ELR (cell line): ENCODE measurements at regions not wholly inside any gene's neighbourhood (a gene's known extent, or its start where the extent isn't known, plus 50 kb on each side); places are given as distances from the start of the nearest gene placed in this dataset.
"Not testable (repeated sequence)": the region's sequence is repeated elsewhere in the genome, so short reads cannot be mapped to it uniquely, and the experiment has no call there.

ENCODE experiments used
- DNase-seq: peaks from one replicate; pipeline ENCODE4 v3.0.0-alpha.2; 2015; ENCODE audit warnings: low read depth

- DNase-seq: no peak
Observed at GRCh38 chr3:144923046-144923775, 951.6 kb downstream of the DIPK2A start.

GRCh38 chr3:144930431-144930830, 958.8 kb downstream of the DIPK2A start:
- no peak for DNase-seq

DNA sequence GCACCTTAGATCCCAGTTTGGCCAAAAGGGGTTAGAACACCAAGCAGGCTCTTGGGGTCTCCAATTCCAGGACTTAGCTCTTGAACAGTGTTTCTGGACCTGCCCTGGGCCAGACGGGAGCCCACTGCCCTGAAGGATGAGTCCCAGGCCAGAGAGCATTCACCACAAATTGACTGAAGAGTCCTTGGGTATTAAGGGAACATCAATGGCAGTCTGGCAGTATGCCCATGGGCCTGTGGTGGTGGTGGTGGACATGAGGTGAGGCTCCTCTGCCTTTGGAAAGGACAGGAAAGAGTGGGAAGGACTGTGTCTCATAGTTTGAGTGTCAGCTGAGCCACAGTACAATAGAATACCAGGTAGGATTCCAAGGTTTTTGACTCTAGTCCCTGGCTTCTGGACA, 960.0 kb downstream of the DIPK2A start:
- DNase-seq: no peak

DNA sequence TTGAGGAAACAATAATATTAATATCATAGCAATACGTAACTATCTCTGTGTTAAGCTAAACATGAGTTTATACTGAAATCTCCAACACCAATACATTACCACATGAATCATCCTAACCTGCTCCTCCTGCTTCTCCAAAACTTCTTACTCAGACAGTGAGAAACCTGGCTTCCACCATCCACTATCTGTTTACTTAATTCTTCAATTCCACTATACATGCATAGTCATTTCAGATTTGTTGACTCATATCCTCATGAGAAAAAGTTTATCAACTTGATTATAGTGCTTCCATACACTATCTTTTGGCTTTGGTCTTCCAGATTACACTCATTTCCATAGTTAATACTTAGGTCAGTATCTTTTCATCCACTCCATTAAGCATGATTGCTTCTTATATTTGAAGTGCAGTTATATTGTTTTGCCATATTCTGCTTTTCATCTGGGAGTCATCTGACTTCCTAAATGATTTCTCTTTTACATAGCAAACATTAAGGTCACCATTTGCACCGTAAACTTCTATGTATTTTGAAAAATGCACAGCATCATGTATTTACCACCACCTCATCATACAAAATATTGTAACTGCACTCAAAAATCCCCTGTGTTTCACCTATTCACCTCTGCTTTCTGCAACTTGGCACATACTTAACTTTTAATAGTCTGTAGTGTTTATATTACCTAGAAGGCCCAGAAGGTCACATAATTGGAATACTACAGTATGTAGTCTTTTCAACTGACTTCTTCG, 970.6 kb downstream of the DIPK2A start:
- DNase-seq: peak; percentile 1

DNA sequence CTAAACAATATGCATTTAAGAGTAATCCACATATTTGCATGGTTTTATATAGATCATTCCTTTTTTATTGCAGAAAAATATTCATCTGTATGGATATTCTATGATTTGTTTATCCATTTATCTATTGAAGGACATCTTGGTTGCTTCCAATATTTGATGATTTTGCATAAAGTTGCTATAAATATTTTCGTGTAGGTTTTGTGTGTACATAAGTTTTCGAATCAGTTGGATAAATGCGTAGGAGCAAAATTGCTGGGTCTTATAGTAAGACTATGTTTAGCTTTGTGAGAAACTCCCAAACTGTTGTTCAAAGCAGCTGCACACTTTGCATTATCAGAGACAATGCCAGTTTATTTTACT, 971.2 kb downstream of the DIPK2A start:
- no peak for DNase-seq

GRCh38 chr3:144947895-144948294, 976.3 kb downstream of the DIPK2A start:
- no peak for DNase-seq

DNA sequence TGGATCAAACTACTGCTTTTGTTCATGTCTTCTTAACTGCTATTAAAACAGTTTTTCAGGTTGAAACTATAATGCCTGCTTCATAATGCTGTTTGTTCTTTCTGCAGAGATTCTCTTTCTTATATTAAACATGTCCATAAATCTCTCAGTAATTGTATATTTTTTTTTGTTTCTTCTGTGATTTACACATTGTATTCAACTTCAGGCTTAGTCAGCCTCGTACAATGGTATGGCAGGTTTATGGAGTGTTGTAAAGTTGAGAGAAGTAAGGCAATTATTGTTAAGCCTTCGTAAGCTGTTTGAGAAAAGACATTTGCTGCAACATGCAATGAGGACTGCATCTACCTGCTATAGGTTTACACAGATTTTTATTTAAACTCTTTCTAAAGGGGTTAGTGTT, 977.1 kb downstream of the DIPK2A start:
- no peak for DNase-seq

DNA sequence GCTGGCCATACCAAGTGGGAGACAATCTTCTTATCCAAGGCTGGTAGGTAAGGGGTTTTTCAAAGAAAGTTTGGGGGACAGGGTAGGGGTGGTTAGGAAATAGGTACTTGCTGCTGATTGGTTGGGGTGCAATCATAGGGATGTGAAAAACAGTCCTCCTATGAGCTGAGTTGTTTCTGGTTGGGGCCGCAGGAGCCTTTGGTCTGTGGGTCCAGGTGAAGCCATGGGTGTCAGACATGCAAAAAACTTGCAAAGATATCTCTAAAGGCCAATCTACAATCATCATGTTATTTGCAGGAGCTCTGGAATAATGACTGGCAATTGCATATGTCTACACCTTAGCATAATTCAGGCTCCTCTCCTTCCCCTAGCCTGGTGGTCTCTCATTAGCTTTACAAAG, 982.3 kb downstream of the DIPK2A start:
- no peak for DNase-seq

DNA sequence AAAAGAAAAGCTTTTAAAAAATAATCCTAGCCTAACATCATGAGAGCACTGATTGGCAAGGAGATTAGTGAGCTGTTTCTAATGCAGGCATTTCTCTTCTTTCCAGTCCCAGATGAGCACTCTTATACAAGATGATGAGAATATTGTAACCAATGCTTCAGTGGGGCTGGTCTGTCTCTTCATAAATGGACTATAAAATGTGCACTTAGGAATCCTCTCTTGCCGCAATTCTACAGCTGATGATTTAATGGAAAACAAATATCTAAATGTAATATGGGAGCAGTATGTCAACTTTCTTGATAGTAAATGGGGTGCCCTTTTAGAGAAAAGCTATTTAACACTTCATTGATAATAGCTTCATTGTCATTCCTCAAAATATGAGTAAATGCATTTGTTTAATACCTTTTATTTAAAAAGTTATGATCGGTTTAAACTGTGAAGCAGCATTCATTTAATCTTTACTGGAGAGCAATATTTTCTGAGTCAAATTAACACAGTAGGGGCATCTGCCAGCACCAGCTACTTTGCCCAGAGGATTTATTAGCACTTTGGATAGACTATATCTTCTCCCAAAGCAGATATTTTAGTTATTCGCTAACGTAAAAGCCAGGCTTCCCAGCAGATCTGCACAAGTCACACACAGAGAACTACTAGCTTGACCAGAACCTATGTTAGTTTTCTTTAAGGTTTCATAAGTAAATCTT, 985.9 kb downstream of the DIPK2A start:
- no peak for DNase-seq

- DNase-seq: no peak
Observed at GRCh38 chr3:144963810-144964209, 992.2 kb downstream of the DIPK2A start.

- no peak for DNase-seq
Observed at GRCh38 chr3:144966560-144966959, 994.9 kb downstream of the DIPK2A start.

DNA sequence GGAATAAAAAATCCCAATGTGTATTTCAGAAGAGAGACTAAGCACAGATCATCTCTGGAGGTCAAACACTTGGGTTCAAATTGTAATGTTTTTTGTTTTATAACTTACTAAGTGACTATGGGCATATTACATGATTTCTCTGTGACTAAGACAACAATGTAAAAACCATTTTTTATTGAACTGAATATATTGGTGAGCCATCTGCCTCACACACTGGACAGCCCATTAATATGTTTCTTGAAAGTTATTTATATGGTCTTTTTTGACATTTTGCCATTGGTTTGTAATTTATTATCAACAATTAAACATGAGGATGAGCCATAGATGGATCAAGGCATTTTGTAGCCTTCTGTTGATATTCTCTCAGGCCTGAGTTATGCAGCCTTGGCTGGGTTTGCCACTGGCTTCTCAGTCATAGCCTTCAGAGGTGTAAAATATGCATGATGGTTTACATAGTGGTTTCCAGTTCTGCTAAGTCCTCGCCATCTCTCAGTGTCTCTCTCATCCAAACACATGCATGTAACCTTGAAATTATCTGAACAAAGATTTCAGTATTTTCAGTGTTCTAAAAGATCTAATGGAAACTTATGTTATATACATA, 997.2 kb downstream of the DIPK2A start:
- no peak for DNase-seq

DNA sequence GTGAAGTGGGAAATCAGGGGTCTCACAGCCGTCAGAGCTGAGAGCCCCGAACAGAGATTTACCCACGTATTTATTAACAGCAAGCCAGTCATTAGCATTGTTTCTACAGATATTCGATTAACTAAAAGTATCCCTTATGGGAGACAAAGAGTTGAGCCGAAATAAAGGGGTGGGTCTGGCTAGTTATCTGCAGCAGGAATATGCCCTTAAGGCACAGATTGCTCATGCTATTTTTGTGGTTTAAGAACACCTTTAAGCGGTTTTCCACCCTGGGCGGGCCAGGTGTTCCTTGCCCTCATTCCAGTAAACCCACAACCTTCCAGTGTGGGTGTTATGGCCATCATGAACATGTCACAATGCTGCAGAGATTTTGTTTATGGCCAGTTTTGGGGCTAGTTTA, 1012.9 kb downstream of the DIPK2A start:
- DNase-seq: not testable (repeated sequence)

DNA sequence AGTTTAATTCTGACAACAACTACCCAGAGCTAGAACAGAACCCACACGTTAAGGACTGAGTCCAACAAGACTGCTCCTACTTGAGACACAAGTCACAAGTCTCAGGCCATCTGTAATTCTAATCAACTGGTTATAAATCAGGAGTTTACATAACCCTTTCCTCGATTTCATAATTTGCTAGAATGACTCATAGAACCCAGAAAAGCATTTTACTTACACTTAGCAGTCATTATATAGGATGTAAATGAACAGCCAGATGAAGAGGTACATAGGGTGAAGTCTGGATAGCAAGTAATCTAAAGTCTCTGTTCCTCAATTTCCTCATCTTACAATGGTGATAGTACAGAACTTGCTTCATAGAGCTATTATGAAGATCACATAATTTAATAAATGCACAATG, 1018.2 kb downstream of the DIPK2A start:
- peak; percentile 1 for DNase-seq

DNA sequence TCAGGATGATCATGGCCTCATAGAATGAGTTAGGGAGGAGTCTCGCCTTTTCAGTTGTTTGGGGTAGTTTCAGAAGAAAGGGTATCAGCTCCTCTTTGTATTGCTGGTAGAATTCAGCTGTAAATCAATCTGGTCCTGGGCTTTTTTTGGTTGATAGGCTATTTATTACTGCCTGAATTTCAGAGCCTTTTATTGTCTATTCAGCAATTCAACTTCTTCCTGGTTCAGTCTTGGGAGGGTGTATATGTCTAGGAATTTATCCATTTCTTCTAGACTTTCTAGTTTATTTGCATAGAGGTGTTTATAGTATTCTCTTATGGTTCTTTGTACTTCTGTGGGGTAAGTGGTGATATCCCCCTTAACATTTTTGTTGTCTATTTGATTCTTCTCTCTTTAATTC, 1024.2 kb downstream of the DIPK2A start:
- DNase-seq: no peak

DNA sequence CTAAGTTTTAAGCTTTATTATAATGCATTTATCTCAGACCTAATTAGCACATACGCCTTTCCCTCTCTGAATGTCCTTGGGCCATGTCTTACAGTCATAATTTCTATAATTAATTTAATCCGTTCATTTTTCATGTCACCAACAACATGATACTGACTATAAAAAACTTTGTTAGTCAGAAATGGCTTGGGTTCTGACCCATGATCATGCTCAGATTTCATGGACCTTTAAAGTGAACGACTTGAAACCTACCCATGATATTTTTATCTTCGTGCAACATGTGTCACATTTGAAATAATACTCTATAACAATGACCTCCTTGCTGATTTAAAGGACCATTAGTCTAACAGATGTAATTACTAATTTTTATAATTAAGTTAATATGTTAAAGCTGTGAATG, 1033.8 kb downstream of the DIPK2A start:
- no peak for DNase-seq

DNA sequence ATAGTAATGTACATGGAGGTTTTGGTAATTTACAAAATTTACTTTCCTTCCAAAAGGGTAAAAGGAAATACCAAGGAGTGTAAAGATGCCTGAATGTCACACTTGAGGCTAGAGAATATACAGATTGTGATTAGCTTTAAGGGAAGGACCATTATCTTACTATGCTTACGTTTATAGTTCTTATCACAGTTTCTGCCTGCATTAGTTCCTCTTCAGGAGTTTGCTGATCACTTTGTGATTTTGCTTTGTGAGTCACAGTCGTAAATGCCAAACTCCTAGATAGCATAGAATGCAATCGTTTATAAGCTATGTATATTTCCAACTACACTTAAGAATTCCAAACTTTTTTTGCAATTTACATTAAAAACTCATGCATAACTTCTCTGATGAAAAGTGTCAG, 1034.6 kb downstream of the DIPK2A start:
- DNase-seq: no peak

DNA sequence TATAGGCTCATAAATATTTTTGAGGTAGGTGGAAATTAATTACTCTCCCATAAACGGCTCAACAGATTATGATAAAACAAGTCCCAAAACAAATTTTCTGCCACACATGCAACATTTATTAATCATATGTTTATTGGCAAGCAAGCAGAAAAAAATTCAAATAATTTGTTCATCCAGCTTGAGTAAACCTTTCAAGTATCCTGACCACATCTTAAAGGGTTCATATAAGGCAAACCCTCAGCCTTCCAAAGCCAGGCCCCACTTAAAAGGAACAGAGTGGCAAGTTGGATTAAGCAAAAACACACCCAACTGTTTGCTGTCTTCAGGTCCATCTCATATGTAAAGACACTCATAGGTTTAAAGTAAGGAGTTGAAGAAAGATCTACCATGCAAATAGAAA, 1042.3 kb downstream of the DIPK2A start:
- no peak for DNase-seq

- peak; percentile 9 for DNase-seq
Observed at GRCh38 chr3:145015253-145015652, 1043.6 kb downstream of the DIPK2A start.

DNA sequence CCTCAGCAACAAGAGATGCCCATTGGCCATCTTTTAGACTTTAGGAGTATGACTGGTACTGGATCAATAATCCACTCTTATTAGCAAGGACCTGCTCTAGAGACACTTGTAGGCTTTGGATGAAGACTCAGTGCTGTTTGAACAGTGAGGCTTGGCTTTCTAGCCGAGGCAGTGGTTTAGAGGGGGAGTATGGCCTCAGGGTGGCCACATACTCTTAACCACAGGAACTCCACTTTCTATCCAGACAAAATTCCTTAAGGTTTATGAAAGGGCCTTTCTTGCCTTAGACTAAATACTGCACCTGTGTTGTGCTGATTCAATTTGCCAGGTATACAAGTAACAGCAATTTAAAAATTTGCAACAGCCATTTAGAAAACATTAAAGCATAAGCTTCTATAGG, 1046.3 kb downstream of the DIPK2A start:
- DNase-seq: peak; percentile 9

GRCh38 chr3:145022447-145022846, 1050.8 kb downstream of the DIPK2A start:
- no peak for DNase-seq

- no peak for DNase-seq
Observed at GRCh38 chr3:145024700-145025099, 1053.1 kb downstream of the DIPK2A start.

GRCh38 chr3:145027186-145027585, 1055.6 kb downstream of the DIPK2A start:
- not testable (repeated sequence) for DNase-seq
